Tongue (tissue), 1 donor: ENCODE measurements at regions not wholly inside any gene's neighbourhood (a gene's known extent, or its start where the extent isn't known, plus 50 kb on each side); places are given as distances from the start of the nearest gene placed in this dataset.

Experiments used
- DNase-seq: peaks from one replicate; pipeline ENCODE4 v3.0.0-alpha.2; 2015

DNA sequence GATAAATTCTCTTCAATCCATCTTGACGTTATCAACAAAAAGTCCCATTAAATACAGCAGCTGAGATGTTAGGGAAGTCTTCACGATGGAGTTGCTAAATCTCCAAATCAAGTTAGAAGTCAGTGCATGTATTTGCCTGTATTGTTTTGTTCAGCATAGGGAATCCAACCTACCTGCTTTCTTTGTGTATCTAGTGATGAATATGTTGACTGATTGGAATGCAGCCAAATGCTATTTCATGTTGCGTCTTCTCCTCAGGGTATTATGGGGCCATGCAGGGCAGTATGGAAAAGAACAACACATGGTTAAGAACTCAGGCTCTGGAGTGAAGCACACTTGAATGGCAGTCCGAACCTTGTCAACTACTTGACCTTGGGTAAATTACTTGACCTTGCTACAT lies 529.5 kb upstream of the ZNF462 start:
- peak; percentile 47 for DNase-seq

DNA sequence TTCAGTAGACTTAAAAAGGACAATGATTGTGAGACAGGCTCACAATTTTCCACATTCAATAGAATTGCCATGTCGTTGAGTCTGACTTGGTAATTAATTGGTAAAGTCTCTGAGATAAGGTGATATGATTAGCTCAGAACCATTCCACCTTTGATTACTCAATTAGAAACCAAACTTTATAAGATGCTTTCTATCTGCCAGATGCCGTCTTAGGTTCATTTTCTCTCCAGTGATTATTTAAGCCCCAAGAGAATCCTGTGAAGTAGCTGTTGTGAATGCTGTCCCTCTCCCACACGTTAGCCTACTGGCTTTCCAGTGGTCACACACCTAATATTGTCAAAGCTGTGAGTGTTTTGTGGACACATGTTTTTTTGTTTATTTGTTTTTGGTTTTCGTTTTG lies 528.9 kb upstream of the ZNF462 start:
- DNase-seq, result no peak

GRCh38 chr9:106339882-106340281 lies 523.1 kb upstream of the ZNF462 start:
- DNase-seq, result no peak

DNA sequence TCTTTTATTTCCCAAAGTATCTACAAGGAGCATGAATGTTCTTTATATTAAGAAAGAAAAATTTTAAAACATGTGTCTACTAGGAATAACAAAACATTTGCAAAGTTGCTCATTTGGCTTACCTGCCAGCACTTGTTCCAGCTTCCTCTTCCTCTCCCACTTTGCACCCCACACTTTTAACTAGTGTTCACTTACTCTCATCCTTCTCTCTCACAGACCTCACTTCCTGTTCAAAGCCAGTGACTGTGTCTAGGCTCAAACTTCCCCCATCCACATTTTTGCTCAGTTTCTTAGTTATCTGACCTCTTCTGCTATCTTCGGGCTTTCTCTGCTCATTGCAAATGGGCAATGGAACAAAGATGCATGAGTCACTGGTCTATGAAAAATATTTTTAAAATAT lies 512.2 kb upstream of the ZNF462 start:
- DNase-seq, result no peak

DNA sequence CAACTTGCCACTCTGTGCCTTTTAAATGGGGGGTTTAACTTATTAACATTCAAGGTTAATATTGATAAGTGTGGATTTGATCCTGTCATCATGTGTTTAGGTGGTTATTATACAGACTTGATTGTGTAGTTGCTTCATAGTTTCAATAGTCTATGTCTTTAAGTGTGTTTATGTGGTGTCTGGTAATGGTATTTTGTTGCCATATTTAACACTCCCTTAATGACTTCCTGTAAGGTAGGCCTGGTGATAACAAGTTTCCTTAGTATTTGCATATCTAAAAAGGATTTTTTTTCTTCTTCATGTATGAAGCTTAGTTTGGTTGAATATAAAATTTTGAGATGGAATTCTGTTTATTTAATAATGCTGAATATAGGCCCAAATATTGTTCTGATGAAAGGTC lies 506.0 kb upstream of the ZNF462 start:
- DNase-seq, result no peak

- DNase-seq, result no peak
Observed at GRCh38 chr9:106358331-106358730, 504.6 kb upstream of the ZNF462 start.

DNA sequence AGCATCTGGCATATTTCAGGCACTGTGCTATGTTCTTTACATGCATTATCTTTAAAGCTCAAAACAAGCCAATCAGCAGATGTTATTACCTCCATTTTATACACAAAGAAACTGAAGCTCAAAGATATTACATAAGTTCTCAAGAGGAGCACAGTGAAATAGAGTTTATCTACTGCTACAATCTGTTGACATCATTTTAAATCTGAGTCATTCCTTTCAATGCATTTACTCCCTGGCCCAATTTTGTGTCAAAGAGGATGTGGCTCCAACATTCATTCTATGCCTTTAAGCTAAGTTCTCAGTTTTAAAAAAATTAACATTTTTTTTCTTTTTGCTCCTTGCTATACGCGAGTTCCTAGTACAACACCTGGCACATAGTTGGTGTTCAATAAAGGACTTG lies 486.3 kb upstream of the ZNF462 start:
- no peak for DNase-seq

DNA sequence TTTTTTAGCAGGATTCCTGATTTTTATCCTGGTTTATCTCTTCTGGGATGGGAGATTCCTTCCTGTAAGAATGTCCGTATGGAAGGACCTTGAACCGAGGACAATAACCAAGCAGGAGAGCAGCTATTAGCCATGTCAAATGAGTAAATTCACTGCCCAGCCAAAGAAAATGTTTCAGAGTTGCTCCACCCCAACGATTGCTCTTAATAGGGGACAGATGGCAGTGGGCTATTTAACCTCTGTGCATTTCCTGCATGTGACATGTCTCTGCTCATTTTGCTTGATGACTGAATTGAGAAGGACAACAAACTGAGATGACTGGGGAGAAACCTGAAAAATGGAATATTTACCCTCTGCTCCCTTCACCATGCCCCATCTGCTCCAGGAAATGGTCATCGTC lies 479.9 kb upstream of the ZNF462 start:
- no peak for DNase-seq

DNA sequence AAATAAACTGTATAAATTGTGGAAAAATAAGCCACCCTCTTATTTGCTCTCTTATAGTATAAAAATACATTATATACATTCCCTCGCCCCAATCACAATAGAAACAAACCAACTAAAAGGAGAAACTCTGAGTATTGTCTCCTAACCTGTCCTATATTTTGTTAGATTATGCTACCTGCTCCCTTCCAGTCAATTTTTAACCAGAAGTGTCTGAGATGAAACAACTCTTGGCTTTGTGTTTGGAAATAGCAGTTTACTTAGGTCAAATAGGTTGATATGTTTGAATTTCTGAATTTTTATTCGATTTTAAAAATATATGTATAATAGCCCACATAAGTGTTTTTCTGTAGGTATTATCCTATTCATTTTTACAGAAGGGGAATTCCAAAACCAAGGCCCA lies 475.0 kb upstream of the ZNF462 start:
- DNase-seq, result no peak

- no peak for DNase-seq
Observed at GRCh38 chr9:106393226-106393625, 469.7 kb upstream of the ZNF462 start.

GRCh38 chr9:106400170-106400569 lies 462.8 kb upstream of the ZNF462 start:
- no peak for DNase-seq

DNA sequence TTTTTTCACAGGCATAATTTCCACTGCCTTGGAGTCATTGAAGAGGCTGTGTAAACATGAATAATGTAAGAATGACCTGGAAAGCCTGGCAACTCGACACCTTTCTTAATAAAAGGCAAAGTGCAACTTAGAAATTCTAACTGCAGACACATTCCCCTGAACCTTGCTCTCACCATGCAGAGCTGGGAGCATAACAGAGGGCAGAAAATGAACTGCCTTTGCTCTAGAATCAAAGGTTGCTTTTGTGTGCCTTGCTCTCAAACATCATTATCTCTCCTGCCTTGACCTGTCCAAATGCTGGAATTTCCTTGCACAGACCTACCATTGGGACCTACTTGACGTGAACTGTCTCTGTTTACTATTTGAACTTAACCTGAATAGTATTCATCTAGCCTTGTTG lies 462.0 kb upstream of the ZNF462 start:
- DNase-seq, result no peak

- DNase-seq, result no peak
Observed at GRCh38 chr9:106403081-106403480, 459.9 kb upstream of the ZNF462 start.

- no peak for DNase-seq
Observed at GRCh38 chr9:106404137-106404536, 458.8 kb upstream of the ZNF462 start.

GRCh38 chr9:106405871-106406435 lies 457.0 kb upstream of the ZNF462 start:
- no peak for DNase-seq

DNA sequence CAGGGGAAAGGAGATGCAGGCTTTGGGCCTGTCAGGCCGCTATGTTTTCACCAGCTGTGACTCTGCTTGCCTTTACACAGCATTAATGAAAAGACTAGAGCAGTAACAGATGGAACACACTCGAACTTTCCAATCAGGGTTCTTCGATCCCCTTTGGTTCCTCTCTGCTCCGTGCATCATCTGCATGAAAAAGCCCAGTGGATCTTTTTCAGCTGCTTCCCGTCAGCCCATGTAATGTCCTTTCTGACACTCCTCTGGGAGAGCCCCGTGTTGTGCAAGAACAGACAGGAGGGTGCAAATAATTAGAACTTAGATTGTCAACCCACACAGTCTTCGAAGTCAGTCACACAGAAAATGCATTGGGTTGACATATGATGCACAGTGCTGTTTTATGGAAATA lies 448.9 kb upstream of the ZNF462 start:
- no peak for DNase-seq

DNA sequence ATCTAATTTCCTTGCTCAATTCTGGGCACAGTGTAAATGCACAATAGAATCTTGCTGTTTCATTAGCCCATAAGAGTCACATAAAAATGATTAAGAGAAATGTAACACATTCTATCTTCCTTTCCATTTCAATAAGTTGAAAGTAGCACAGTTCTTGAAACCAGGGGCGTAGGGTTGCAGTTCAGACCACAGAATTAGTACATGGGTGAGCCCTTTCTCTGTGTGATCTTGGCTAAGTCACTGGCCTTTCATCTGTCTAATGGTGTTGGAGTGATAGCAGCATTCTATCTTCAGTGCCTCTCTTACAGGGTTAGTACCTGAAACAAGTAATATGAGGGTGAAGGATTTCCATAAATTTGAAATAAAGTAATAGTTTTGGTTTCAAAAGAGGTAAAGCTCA lies 445.3 kb upstream of the ZNF462 start:
- no peak for DNase-seq

DNA sequence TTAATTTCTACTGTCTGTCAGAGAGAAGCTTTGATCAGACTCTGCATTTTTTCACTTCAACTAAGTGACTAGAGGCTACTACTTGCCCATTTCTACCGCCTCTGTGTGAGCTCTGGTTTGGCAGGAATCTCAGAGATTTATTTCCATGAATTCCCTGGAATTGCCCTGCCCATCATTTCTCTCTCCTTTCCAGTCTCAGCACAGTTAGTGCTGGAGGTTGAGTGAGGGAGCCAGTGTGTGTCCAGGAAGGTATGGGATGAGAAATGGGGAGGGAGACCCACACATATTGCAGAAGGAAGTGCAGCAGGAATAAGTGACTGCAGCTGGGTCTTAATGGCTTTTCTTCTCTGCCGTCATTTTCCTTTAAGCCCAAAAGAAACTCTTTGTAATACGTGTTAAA lies 443.1 kb upstream of the ZNF462 start:
- no peak for DNase-seq

- DNase-seq, result no peak
Observed at GRCh38 chr9:106420511-106420944, 442.4 kb upstream of the ZNF462 start.

GRCh38 chr9:106421772-106422171 lies 441.2 kb upstream of the ZNF462 start:
- DNase-seq, result no peak

DNA sequence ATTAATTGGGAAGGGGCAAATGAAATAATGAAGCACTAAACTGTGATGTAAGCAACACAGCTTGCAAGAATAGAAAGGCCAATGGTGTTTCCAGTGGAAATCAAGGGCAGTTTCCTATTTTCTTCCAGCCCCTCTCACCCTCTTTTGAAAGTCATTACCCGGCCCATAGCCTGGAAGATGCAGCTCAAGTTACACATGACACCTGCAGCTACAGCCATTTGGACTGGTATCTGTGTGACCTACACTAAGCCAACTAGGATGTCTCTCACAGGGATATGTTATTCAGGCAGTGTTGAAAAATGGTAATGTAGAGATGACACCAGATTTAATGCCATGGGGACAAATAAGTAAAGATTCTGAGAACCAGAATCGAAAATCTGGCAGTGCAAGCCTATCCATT lies 439.4 kb upstream of the ZNF462 start:
- no peak for DNase-seq

DNA sequence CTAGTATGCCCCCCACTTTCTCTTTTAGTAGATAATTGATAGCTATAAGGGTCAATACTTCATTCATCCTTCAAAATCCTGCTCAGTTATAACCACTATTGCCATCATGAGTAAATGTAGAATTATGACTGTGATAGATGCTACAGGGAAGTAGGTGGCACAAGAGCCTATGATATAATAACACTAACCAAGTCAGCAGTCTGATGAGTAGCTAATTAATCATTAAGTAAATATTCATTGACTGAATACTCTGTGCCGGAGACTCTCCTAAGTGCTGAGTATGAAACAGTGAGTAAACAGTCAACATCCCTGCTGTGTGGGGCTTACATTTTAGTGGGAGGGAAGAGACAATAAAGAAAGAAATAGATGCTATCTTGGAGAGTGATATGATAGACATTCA lies 430.3 kb upstream of the ZNF462 start:
- no peak for DNase-seq

- peak; percentile 41 for DNase-seq
Observed at GRCh38 chr9:106438928-106439327, 424.0 kb upstream of the ZNF462 start.

DNA sequence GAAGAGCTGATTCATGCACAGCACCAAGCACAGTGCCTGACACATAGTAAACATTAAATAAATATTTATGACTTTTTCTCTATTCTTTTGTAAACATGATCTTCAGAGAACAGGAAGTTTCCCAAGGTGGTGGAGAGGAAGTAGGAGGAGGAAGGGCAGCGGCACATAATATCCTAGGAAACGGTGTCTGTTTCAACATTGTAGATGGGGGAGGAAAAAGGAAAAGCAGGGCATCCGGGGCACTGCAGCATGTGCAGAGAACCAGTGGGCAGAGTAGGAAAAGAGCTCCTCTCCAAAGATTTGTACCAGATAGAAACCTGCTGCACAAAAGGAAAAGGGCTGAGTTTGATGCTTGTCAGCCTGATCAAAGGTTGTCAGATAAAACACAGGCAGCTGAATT lies 421.7 kb upstream of the ZNF462 start:
- DNase-seq, result no peak

GRCh38 chr9:106443520-106443919 lies 419.4 kb upstream of the ZNF462 start:
- DNase-seq, result no peak
